ENCODE measurements at regions not wholly inside any gene's neighbourhood (a gene's known extent, or its start where the extent isn't known, plus 50 kb on each side); places are given as distances from the start of the nearest gene placed in this dataset.
"Not testable (repeated sequence)": the region's sequence is repeated elsewhere in the genome, so short reads cannot be mapped to it uniquely, and the experiment has no call there.

GRCh38 chr4:183816077-183816476 lies 89.0 kb upstream of the STOX2 start:
- FAIRE-seq, result no peak

GRCh38 chr4:183816882-183817509 lies 88.1 kb upstream of the STOX2 start:
- FAIRE-seq, result no peak

DNA sequence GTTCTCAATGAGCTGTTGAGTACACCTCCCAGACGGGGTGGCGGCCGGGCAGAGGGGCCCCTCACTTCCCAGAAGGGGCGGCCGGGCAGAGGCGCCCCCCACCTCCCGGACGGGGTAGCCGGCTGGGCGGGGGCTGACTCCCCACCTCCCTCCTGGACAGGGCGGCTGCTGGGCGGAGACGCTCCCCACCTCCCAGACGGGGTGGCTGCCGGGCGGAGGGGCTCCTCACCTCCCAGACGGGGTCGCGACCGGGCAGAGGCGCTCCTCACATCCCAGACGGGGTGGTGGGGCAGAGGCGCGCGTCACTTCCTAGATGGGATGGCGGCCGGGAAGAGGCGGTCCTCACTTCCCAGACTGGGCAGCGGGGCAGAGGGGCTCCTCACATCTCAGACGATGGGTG lies 86.5 kb upstream of the STOX2 start:
- not testable (repeated sequence) for FAIRE-seq

DNA sequence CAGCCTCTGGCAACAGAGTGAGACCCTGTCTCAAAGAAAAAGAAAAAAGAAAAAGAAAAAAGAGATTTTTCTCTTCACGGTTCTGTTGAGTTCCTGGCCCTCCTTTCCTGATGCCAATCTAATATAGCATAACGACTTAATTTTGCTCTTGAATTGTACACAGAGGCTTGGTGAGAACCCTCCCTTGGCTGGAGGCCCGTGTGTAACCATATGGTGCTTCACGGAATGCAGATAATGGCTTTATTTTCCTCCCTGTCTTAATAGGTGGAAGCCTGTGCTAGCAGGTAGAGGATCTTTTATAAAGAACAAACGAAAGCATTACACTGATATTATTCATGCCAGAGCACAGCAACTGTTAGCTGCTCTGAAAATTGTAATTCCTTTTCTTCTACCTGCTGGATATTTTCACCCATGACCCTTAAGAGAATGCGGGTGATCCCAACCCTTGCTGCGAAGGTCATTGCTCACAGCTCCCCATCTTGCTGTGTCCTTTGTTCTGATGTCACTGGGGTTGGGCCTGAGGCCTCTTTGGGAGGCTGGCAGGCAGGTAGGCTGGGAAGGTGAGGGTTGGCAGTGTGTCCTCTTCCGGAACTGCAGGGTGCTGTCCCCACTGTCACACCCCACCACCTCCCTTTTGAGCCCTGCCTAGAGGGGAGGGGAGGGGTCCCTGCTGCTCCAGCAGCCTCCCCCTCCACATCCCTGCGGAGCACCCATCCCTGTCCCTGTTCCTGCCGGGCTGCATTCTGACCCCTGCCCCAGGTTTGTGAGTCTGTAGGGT lies 83.8 kb upstream of the STOX2 start:
- FAIRE-seq, result no peak

GRCh38 chr4:183823434-183823833 lies 81.7 kb upstream of the STOX2 start:
- FAIRE-seq, result no peak

- FAIRE-seq, result no peak
Observed at GRCh38 chr4:183825346-183825745, 79.8 kb upstream of the STOX2 start.

- no peak for FAIRE-seq
Observed at GRCh38 chr4:183826461-183826860, 78.6 kb upstream of the STOX2 start.

DNA sequence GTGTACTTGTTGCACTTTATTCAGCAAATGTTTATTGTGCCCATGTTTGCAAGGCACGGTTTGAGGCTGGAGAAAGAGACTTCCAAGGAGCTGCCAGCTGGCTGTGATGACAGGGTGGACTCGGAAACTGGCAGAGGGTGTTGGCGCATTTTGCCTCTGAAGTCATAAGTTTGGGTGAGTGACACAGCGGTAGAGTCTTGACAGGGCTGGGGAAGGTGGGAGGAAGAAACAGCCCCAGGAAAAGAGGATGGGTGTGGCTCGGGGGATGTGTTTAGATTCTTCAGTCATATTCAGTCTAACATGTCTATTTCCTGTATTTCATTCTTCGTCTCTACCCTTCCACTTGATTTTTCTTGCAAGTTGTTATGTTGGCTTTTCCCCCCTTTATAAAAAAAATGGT lies 77.0 kb upstream of the STOX2 start:
- no peak for FAIRE-seq

DNA sequence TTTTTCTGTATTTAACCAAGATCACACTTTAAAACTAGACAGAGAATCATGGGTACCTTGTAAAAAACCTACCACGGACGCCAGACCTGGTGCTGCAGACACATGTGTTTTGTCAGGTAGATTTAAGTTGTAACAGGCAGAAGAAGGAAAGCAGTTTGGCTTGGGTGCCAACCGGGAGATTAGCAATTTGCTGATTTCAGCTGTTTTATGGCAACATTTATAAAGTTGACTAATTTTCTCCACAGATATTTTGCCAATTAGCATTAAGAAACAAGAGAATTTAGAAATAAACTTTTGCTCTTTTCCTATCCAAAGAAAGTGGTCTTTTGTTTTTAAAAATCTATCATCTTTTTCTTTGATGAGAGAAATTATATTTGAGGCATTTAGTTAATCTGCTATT lies 76.3 kb upstream of the STOX2 start:
- no peak for FAIRE-seq

GRCh38 chr4:183830438-183830985 lies 74.6 kb upstream of the STOX2 start:
- no peak for FAIRE-seq

- FAIRE-seq, result no peak
Observed at GRCh38 chr4:183831026-183831446, 74.1 kb upstream of the STOX2 start.

GRCh38 chr4:183831683-183832082 lies 73.4 kb upstream of the STOX2 start:
- no peak for FAIRE-seq

DNA sequence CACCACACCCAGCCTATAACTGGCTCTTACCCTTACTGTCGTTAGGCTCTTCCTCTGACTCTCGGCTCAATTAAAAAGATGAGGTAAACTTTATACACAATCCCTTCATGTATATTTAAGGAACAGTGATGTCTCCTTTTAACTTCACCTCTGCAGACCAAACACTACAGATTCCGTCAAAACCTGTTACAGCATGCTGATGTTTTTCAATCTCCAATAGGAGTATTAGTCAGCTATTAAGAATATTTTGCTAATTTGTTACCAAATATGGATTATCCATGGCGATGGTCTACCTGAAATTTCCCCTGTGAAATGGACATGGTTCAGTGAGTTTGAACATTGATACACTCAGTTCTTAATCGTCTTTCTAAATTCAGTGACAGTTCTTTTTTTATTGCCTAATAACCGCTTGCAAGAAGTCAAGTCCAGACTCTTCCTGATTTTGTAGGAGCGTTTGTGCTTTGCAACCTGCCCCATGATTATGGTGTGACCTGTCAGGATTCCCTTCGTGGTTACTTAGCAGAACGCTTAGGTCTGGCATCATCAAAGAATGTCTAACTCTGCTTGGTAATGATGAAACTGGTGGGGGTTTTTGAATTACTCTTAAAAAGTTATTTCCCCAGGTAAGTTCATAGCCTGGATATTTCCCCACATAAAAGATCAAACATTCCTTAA lies 72.2 kb upstream of the STOX2 start:
- FAIRE-seq, result no peak

- no peak for FAIRE-seq
Observed at GRCh38 chr4:183834252-183834651, 70.9 kb upstream of the STOX2 start.

DNA sequence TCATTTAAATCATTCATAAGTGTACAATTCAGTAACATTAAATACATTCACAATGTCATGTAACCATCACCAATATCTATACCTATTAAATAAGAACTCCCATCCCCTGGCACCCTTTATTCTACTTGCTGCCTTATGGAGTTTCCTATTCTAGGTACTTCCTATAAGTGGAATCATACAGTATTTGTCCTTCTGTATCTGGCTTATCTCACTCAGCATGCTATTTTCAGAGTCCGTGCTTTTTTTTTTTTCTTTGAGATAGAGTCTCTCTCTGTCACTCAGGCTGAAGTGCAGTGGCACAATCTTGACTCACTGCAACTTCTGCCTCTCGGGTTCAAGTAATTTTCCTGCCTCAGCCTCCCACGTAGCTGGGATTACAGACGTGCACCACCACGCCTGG lies 67.9 kb upstream of the STOX2 start:
- no peak for FAIRE-seq

- no peak for FAIRE-seq
Observed at GRCh38 chr4:183838987-183839712, 66.0 kb upstream of the STOX2 start.

DNA sequence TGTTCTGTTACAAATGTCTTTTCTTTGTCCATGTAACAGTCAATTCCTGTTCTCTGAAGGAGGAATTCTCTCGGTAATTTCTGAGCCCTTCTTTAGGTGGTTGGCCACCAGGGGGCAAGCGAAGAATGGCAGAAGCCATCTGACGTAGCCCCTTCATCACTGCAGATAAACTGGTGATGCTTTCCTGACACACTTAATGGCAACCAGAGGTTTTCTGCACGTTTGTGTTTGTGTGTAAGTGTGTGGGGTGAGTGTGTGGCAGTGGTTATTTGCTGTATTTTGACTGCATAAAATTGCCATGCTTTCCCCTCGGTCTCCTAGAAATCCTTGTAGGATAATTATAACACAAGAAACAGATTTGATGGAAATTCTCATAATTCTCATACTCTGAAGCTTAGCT lies 64.8 kb upstream of the STOX2 start:
- FAIRE-seq, result peak; percentile 89

GRCh38 chr4:183841001-183841400 lies 64.1 kb upstream of the STOX2 start:
- FAIRE-seq, result no peak

DNA sequence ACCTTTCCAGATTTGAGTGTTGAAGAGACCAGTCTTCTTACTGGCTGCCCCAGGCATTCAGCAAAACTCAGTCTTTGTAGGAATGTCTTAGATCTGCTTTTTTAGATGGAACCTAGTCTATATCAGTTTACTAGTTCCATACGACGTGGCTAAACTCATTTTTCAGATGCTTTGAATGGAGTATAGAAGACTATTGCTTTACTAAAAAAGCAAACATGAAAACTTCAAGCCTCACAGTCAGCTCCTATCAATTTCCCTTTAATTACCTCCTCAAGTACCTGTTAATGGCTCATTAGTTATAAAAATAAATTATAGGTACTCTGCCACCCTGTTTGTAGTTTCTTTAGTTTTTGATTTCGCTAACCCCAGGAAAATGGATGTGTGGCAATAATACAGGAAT lies 63.0 kb upstream of the STOX2 start:
- FAIRE-seq, result no peak

DNA sequence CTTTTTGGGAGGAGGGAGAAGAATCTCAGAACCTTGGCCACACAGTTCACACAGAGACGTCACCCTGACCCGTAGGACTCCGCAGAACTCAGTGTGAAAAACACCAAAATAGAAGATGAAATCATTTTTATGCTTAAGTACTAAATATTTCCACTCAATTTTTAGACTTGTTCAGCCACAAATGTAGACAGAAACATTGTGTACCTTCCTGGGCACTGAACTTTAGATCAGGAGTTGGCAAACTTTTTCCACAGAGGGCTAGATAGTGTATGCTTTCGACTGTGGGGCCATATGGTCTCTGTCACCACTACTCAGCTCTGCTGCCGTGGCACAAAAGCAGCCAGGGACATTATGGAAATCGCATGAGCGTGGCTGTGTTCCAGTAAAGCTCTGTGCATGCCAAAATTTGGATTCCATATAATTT lies 61.8 kb upstream of the STOX2 start:
- no peak for FAIRE-seq

- no peak for FAIRE-seq
Observed at GRCh38 chr4:183846951-183847350, 58.2 kb upstream of the STOX2 start.

DNA sequence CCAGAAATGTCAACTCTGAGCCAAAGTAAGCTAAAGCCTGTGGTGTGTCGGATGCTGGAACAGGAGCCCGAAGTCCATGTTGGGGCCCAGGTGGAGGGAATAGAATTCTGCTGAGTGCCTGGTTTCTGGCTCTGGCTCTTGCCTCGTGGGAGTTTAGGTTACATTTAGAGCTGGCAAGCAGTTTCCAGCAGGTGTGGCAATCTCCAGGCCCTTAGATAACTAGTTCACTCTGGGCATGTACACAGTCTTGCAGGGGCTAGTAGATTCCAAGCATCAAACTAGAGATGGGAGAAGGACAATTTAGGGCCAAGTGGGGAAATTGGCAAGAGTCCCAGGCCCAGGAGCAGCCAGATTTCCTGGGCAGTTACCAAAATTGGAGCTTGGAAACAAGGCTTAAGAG lies 56.3 kb upstream of the STOX2 start:
- no peak for FAIRE-seq

Data from endometrium (tissue), 2 donors.